GM21619 (cell line): ENCODE measurements at regions not wholly inside any gene's neighbourhood (a gene's known extent, or its start where the extent isn't known, plus 50 kb on each side); places are given as distances from the start of the nearest gene placed in this dataset.

ENCODE experiments used
- ATAC-seq: cut with Tn5 transposase; IDR thresholded peaks from one replicate; pipeline ENCODE4 v1.9.1; 2021; ENCODE audit not compliant: unreplicated experiment

GRCh38 chr1:68332041-68332440 is 99.7 kb upstream of the WLS start:
- no peak for ATAC-seq

GRCh38 chr1:68331117-68331865 is 99.0 kb upstream of the WLS start:
- no peak for ATAC-seq

- ATAC-seq = no peak
These were observed 98.1 kb upstream of the WLS start for GRCh38 chr1:68330391-68330790.

- no peak for ATAC-seq
These were observed 96.9 kb upstream of the WLS start for GRCh38 chr1:68329096-68329835.

GRCh38 chr1:68328490-68328889 is 96.2 kb upstream of the WLS start:
- no peak for ATAC-seq

- ATAC-seq = no peak
These were observed 95.1 kb upstream of the WLS start for GRCh38 chr1:68327414-68327813.

DNA sequence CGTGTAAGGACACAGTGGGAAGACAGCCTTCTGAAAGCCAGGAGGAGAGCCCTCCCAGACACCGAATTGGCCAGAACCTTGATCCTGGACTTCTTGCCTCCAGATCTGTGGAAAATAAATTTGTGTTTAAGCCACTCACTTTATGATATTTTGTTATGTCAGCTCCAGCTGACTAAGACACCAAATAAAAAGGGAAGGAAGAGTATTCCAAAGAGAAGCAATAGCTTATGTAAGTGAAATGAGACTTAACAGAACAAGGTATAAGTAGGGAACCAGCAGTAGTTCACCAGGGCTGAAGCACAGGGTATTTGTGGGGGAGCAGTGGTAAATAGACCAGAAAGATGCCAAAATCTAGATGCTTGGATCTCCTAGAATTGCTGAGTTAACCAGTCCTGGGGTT is 94.2 kb upstream of the WLS start:
- no peak for ATAC-seq

GRCh38 chr1:68324316-68324715 is 92.0 kb upstream of the WLS start:
- no peak for ATAC-seq

DNA sequence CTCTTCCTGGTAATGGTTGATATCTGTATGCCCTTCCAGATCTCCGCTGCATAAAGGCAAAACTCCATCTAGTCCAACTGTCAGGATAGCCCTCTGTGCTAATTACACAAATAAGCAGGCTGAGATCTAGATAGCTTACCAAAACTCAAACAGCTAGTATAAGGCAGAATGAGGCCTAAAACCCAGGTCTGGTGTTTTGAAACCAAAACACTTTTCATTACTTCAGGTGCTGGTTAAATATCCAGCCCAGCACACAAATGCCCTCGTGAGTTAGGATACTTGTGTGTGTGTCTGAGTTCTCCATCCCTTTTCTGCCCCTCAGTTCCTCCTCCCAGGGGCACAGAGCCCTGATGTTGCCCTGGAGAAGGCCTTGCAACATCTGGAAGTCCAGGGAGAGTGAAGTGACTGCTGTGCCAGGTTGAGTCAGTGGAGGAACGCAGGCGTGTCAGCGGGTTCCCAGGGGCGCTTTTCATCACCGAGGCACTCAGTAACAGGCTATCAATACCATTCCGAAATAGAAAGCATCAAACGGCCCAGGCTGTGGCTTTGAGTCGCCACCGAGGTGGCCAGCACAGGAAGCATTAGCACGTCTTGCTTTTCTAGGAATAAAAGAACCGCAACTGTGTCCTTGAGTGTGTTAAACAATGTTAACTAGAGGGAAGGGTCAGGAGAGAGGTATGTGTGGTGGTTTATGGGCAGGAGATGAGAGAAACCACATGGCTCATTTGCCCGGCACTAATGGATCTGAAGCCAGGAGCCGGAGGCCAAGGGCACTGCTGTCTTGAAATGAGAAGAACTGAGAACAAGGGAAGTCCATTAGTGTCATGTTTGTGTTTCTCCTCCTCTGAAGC is 90.7 kb upstream of the WLS start:
- ATAC-seq = no peak

- no peak for ATAC-seq
These were observed 89.8 kb upstream of the WLS start for GRCh38 chr1:68322096-68322495.

DNA sequence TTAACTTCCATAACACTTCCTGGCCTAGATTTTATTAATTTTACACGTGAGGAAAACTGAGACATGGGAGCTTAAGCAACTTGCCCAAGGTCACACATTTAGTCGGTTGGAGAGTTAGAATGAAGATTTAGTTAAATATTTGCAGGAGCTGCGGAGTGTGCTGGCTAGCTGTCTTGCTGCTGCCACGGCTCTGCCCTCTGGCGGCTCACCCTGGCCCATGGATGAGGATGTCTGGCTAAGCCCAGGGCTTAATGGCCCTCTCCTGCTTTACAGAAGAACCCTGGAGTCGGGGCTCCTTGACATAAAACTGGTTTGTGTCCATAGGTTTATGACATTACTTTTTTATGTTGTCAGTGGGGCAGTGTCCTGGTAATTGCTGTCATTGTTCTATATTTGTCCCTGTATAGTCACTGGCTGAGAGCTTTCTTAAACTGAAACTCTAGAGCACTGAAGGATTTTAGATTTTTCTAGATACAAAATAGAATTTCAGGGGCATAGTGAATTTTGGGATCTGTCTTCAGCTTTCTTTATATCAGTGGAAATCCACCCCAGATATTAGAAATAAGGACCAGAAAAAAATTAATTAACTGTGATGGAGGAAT is 88.9 kb upstream of the WLS start:
- no peak for ATAC-seq

DNA sequence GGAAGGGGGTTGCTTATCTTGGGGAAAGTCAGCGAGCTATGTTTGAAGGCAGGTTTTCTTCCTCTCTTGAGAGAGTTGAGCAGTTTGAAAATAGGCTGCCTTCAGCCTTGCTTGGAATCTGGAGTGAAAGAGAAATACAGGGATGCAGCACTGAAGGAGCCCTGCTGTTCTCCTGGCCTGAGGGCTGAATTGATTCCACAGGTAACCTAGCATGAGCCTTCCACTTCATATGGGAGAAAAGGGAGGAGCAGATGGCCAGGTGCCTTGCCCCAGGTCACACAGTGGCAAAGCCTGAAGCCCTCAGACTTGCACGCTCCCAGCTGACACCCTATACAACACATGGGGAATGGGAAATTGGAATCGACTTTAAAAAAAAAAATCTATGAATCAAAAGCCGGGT is 88.0 kb upstream of the WLS start:
- no peak for ATAC-seq

- ATAC-seq = no peak
These were observed 87.6 kb upstream of the WLS start for GRCh38 chr1:68319907-68320306.

- no peak for ATAC-seq
These were observed 85.2 kb upstream of the WLS start for GRCh38 chr1:68317543-68317942.

- no peak for ATAC-seq
These were observed 81.9 kb upstream of the WLS start for GRCh38 chr1:68314151-68314780.

- ATAC-seq = no peak
These were observed 81.4 kb upstream of the WLS start for GRCh38 chr1:68313735-68314134.

DNA sequence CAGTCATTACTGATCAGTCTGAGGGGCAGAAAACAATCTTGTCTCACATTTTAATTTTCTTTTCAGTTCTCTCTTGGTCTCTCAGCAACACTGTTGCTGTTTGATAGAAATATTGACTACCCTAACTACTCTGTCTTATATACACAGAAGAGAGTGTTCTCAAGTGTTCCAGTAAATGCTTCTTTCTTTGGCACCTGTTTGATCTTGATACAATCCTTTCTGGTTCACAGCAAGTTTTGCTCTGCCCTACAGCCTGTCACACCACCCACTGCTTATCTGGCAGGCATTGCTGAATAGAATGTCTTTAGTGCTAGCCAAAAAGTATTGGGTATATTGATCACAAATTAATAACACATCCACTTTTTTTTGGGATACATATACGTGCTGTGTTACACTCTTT is 75.7 kb upstream of the WLS start:
- no peak for ATAC-seq

DNA sequence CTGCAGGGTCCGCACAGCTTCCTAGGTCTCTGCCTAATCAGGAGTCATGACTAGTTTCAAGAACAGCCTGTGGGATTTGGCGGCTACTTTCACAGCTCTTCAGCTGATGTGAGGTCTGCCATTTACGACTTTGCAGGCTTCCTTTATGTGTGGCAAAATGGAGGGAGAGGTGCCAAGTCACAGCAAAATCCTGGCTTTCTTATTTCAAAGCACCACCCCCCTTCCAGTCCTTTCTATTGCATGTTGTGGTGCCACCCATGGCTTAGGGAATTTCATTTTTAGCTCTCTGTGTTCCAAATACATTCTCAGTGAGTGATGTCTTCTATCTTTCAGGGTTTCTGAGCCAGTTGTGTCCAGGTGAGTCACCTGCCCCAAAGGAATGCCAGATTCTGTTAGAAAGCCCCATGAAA is 75.1 kb upstream of the WLS start:
- no peak for ATAC-seq

- ATAC-seq = no peak
These were observed 69.2 kb upstream of the WLS start for GRCh38 chr1:68301471-68302001.

DNA sequence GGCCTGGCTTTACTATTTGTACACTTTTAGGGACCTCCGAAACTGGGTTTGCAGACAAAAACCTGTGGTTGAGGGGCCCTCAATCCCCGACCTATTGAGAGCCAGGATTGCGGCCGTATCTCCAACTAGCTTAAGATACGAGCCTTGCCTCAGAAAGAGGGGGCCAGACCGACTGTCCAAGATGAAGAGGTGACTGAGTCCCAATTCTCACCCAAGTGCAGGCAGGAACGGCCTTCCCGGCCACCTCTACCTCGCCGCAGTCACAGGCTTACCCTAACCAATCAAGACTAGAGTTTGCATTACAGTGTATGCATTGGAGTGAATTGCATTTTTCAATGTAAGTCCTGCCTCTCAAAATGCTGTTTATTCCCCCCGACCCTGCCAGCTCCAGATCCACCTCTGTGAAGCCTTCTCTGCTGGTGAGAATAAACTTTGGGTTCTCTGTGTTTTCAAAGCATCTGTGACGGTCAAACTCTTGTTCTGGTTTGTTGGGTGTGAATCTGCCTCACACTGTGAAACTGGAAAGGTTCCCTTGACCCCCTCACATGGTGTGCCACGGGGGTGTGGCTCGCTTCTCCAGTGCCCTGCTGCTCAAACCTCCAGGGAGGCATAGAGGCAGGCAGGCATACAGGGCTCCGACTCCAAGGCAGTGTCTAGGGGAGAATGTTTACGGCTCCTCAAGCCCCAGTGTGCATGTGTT is 62.2 kb upstream of the WLS start:
- no peak for ATAC-seq
